ENCODE measurements at regions not wholly inside any gene's neighbourhood (a gene's known extent, or its start where the extent isn't known, plus 50 kb on each side); places are given as distances from the start of the nearest gene placed in this dataset.

- TF ChIP-seq CTCF (IDR thresholded peaks at IDR 0.05) (no peak), POLR2A (IDR thresholded peaks at IDR 0.05) (no peak)
These were observed 613.5 kb downstream of the LMO4 start for GRCh38 chr1:87942165-87942564.

Measured in body of pancreas (tissue), 4 donors.